22Rv1 (cell line): ENCODE measurements at regions not wholly inside any gene's neighbourhood (a gene's known extent, or its start where the extent isn't known, plus 50 kb on each side); places are given as distances from the start of the nearest gene placed in this dataset.

Experiments used
- ZFX ChIP-seq: fragments of 450-650 bp; IDR thresholded peaks from 2 replicates; pipeline ENCODE4 v1.6.1; 2017; ENCODE audit warnings: antibody characterized with exemption, borderline replicate concordance
- TF ChIP-seq, protein P1 (sequence below): fragments of 450-650 bp; IDR thresholded peaks from 2 replicates; pipeline ENCODE4 v1.5.1; 2017; ENCODE audit warnings: mild to moderate bottlenecking

- TF ChIP-seq, protein P1, sequence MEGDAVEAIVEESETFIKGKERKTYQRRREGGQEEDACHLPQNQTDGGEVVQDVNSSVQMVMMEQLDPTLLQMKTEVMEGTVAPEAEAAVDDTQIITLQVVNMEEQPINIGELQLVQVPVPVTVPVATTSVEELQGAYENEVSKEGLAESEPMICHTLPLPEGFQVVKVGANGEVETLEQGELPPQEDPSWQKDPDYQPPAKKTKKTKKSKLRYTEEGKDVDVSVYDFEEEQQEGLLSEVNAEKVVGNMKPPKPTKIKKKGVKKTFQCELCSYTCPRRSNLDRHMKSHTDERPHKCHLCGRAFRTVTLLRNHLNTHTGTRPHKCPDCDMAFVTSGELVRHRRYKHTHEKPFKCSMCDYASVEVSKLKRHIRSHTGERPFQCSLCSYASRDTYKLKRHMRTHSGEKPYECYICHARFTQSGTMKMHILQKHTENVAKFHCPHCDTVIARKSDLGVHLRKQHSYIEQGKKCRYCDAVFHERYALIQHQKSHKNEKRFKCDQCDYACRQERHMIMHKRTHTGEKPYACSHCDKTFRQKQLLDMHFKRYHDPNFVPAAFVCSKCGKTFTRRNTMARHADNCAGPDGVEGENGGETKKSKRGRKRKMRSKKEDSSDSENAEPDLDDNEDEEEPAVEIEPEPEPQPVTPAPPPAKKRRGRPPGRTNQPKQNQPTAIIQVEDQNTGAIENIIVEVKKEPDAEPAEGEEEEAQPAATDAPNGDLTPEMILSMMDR = no peak
- TF ChIP-seq ZFX = no peak
Observed at GRCh38 chr9:84177407-84177806, 163.2 kb downstream of the SLC28A3 start.
